IMR-90 (cell line): ENCODE measurements at regions not wholly inside any gene's neighbourhood (a gene's known extent, or its start where the extent isn't known, plus 50 kb on each side); places are given as distances from the start of the nearest gene placed in this dataset.

Experiments used
- CTCF ChIP-seq: conservative IDR thresholded peaks from 2 replicates; pipeline ENCODE4 v1.5.1; 2012; ENCODE audit warnings: mild to moderate bottlenecking, low read depth, low read length, improper control_type of control experiment
- POLR2A ChIP-seq: IDR thresholded peaks from 2 replicates; pipeline ENCODE4 v1.6.1; 2012; ENCODE audit warnings: mild to moderate bottlenecking, low read depth, low read length
- RAD21 ChIP-seq: IDR thresholded peaks from 2 replicates; pipeline ENCODE4 v1.6.1; 2012; ENCODE audit warnings: low read length, improper control_type of control experiment
- TF ChIP-seq, protein P1 (sequence below): fragments of 150-350 bp; IDR thresholded peaks from 2 replicates; pipeline ENCODE4 v1.6.1; 2017; ENCODE audit warnings: mild to moderate bottlenecking, antibody characterized with exemption, low read length, low read depth

DNA sequence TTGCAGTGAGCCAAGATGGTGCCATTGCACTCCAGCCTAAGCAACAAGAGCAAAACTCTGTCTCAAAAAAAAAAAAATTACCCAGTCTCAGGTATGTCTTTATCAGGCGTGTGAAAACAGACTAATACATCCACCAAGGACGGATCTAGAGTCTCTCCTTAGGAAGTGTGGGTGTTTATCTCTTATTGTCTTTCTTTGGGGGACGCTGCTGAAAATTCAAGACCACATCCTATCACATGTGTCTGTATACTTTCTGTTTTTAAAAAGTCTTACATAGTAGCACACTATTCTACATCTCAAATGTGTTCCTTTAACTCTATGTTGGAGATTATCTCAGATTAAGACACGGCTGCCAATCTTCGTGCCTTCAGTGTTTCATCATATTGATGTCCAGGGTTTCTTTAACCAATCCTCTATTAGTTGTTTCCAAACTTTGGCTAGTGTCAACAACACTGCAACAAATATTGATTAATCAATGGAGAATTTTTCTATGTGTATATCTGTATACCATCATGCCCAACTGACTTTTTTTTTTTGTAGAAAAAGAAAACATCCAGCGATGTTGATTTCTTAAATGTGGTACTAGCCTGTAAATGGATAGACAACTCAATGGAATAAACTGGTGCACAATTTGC, 92.3 kb upstream of the KDM7A start:
- TF ChIP-seq CTCF (no peak), POLR2A (no peak), RAD21 (no peak)
- TF ChIP-seq, protein P1, sequence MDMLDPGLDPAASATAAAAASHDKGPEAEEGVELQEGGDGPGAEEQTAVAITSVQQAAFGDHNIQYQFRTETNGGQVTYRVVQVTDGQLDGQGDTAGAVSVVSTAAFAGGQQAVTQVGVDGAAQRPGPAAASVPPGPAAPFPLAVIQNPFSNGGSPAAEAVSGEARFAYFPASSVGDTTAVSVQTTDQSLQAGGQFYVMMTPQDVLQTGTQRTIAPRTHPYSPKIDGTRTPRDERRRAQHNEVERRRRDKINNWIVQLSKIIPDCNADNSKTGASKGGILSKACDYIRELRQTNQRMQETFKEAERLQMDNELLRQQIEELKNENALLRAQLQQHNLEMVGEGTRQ = no peak
